GM18951 (cell line): ENCODE measurements at regions not wholly inside any gene's neighbourhood (a gene's known extent, or its start where the extent isn't known, plus 50 kb on each side); places are given as distances from the start of the nearest gene placed in this dataset.

Source experiments
- POLR2A ChIP-seq: IDR thresholded peaks from 4 replicates; pipeline ENCODE4 v1.6.1; 2011; ENCODE audit warnings: mild to moderate bottlenecking; ENCODE audit not compliant: insufficient read length, insufficient read depth; ENCODE audit errors: extremely low read depth
- in situ Hi-C: fragments of 300-500 bp; cut with MboI; formaldehyde crosslinking; loops from one replicate; pipeline ENCODE4 v1.12.0; 2022; ENCODE audit warnings: low sequenced_read_pairs, mixed read lengths, inconsistent platforms; ENCODE audit not compliant: unreplicated experiment

GRCh38 chr4:182155806-182156205 is 87.4 kb upstream of the TENM3 start:
- in situ Hi-C loops: no loop called here
- no peak for TF ChIP-seq POLR2A

GRCh38 chr4:182163180-182163579 is 80.0 kb upstream of the TENM3 start:
- in situ Hi-C loops: no loop called here
- no peak for TF ChIP-seq POLR2A

GRCh38 chr4:182169572-182169971 is 73.6 kb upstream of the TENM3 start:
- in situ Hi-C loops: no loop called here
- TF ChIP-seq POLR2A: no peak

- TF ChIP-seq POLR2A: no peak
Measured at GRCh38 chr4:182169987-182170386, 73.2 kb upstream of the TENM3 start.

GRCh38 chr4:182170417-182170935 is 72.7 kb upstream of the TENM3 start:
- in situ Hi-C loops: no loop called here
- TF ChIP-seq POLR2A: no peak

More at GRCh38 chr4:182169987-182170386, 73.2 kb upstream of the TENM3 start:
- in situ Hi-C loops: no loop called here

GRCh38 chr4:182174979-182175378 is 68.2 kb upstream of the TENM3 start:
- TF ChIP-seq POLR2A: no peak
- in situ Hi-C loops: no loop called here

GRCh38 chr4:182175788-182176519 is 67.2 kb upstream of the TENM3 start:
- TF ChIP-seq POLR2A: no peak
- in situ Hi-C loops: no loop called here

- in situ Hi-C loops: no loop called here
- TF ChIP-seq POLR2A: no peak
Measured at GRCh38 chr4:182177166-182177565, 66.0 kb upstream of the TENM3 start.

GRCh38 chr4:182179105-182179504 is 64.1 kb upstream of the TENM3 start:
- in situ Hi-C loops: no loop called here
- no peak for TF ChIP-seq POLR2A

GRCh38 chr4:182179751-182180150 is 63.5 kb upstream of the TENM3 start:
- in situ Hi-C loops: no loop called here

GRCh38 chr4:182185491-182185890 is 57.7 kb upstream of the TENM3 start:
- TF ChIP-seq POLR2A: no peak
- in situ Hi-C loops: no loop called here

More at GRCh38 chr4:182179751-182180150, 63.5 kb upstream of the TENM3 start:
- TF ChIP-seq POLR2A: no peak

GRCh38 chr4:182187674-182188073 is 55.5 kb upstream of the TENM3 start:
- in situ Hi-C loops: no loop called here
- TF ChIP-seq POLR2A: no peak

- in situ Hi-C loops: no loop called here
Measured at GRCh38 chr4:182188622-182189021, 54.6 kb upstream of the TENM3 start.

More at GRCh38 chr4:182188622-182189021, 54.6 kb upstream of the TENM3 start:
- no peak for TF ChIP-seq POLR2A
